ENCODE measurements at regions not wholly inside any gene's neighbourhood (a gene's known extent, or its start where the extent isn't known, plus 50 kb on each side); places are given as distances from the start of the nearest gene placed in this dataset.

GRCh38 chr17:45706033-45706432 is 78.1 kb upstream of the CRHR1 start:
- TF ChIP-seq CTCF (IDR thresholded peaks at IDR 0.05; ENCODE audit: extremely low read depth in 1 of 2, insufficient read depth in 1 of 2, low read depth in 1 of 2, low read length in 2 of 2), result no peak
- no peak for TF ChIP-seq EZH2 (IDR thresholded peaks at IDR 0.05; ENCODE audit: borderline replicate concordance, low read depth, low read length, severe bottlenecking)
- TF ChIP-seq POLR2AphosphoS5 (IDR thresholded peaks at IDR 0.05; ENCODE audit: insufficient read depth, low read depth, low read length), result no peak
- TF ChIP-seq POLR2A (IDR thresholded peaks at IDR 0.05; ENCODE audit: low read depth, low read length), result no peak
- no peak for TF ChIP-seq JUN (IDR thresholded peaks at IDR 0.05; ENCODE audit: borderline replicate concordance, insufficient read depth, insufficient read length, low read depth)
- no peak for TF ChIP-seq GATA2 (IDR thresholded peaks at IDR 0.05; ENCODE audit: insufficient read depth, insufficient read length, low read depth, low read length)
